Right atrium auricular region (tissue), 2 donors: ENCODE measurements at regions not wholly inside any gene's neighbourhood (a gene's known extent, or its start where the extent isn't known, plus 50 kb on each side); places are given as distances from the start of the nearest gene placed in this dataset.

Experiments used
- DNase-seq: peaks from one replicate; pipeline ENCODE4 v3.0.0-alpha.2; 2019; ENCODE audit warnings: low spot score
- H3K27ac ChIP-seq, 2 donors: fragments of 200-600 bp; sonication (generic); 1 replicate in 1 of 2; 2 replicates in 1 of 2; pipeline ENCODE4 v1.5.1; 2016 to 2019
- H3K27me3 ChIP-seq, 2 donors: fragments of 200-600 bp; sonication (generic); one replicate each; pipeline versions ENCODE4 v1.5.1 to v1.6.0; 2017 to 2019
- H3K36me3 ChIP-seq: fragments of 200-600 bp; sonication (generic); one replicate; pipeline ENCODE4 v1.5.1; 2016
- H3K4me1 ChIP-seq, 2 donors: fragments of 200-600 bp; sonication (generic); one replicate each; pipeline versions ENCODE4 v1.5.1 to v1.6.0; 2017 to 2019
- H3K4me3 ChIP-seq, 2 donors: fragments of 200-600 bp; sonication (generic); 1 replicate in 1 of 2; 2 replicates in 1 of 2; pipeline ENCODE4 v1.5.1; 2017 to 2019; ENCODE audit warnings: mild to moderate bottlenecking in 1 of 2, moderate library complexity in 1 of 2
- H3K9me3 ChIP-seq, 2 donors: fragments of 200-600 bp; sonication (generic); one replicate each; pipeline ENCODE4 v1.5.1; 2019
- CTCF ChIP-seq, 2 donors: fragments of 200-600 bp; sonication (generic); IDR thresholded peaks; one replicate each; pipeline ENCODE4 v1.5.1; 2019; ENCODE audit warnings: antibody characterized with exemption in 2 of 2

GRCh38 chr5:25950681-25951080 lies 1087.7 kb downstream of the CDH9 start:
- Histone ChIP-seq H3K4me1 (no peaks in the 10 kb centered on the region), H3K4me3 (no peak overlapping the region), H3K27me3 (no peaks in the 10 kb centered on the region), H3K36me3 (no peaks in the 10 kb centered on the region), H3K27ac (no peak overlapping the region), H3K9me3 (no peaks in the 10 kb centered on the region)
- no peak for TF ChIP-seq CTCF (IDR thresholded peaks at IDR 0.05)
- DNase-seq = no peak

GRCh38 chr5:25948278-25948677 lies 1090.1 kb downstream of the CDH9 start:
- Histone ChIP-seq H3K9me3 (no peaks in the 10 kb centered on the region), H3K27me3 (no peaks in the 10 kb centered on the region), H3K36me3 (no peaks in the 10 kb centered on the region), H3K4me3 (no peak overlapping the region), H3K4me1 (no peaks in the 10 kb centered on the region), H3K27ac (no peak overlapping the region)
- DNase-seq = no peak
- TF ChIP-seq CTCF (IDR thresholded peaks at IDR 0.05) = no peak

- H3K27me3 ChIP-seq = no peaks in the 10 kb centered on the region
- no peak overlapping the region for H3K4me3 ChIP-seq
- no peak overlapping the region for H3K27ac ChIP-seq
- no peaks in the 10 kb centered on the region for H3K36me3 ChIP-seq
- TF ChIP-seq CTCF (IDR thresholded peaks at IDR 0.05) = no peak
- no peaks in the 10 kb centered on the region for H3K9me3 ChIP-seq
- H3K4me1 ChIP-seq = no peaks in the 10 kb centered on the region
- no peak for DNase-seq
These were observed 1093.6 kb downstream of the CDH9 start for GRCh38 chr5:25944786-25945185.

- DNase-seq = no peak
- no peak for TF ChIP-seq CTCF (IDR thresholded peaks at IDR 0.05)
- no peak overlapping the region for H3K27ac ChIP-seq
These were observed 1129.2 kb downstream of the CDH9 start for GRCh38 chr5:25909163-25909562.

GRCh38 chr5:25905646-25906045 lies 1132.7 kb downstream of the CDH9 start:
- Histone ChIP-seq H3K9me3 (no peaks in the 10 kb centered on the region), H3K36me3 (no peaks in the 10 kb centered on the region), H3K4me3 (no peak overlapping the region), H3K27me3 (no peaks in the 10 kb centered on the region), H3K4me1 (no peaks in the 10 kb centered on the region), H3K27ac (no peak overlapping the region)
- TF ChIP-seq CTCF (IDR thresholded peaks at IDR 0.05) = no peak
- DNase-seq = no peak

More at GRCh38 chr5:25909163-25909562, 1129.2 kb downstream of the CDH9 start:
- no peaks in the 10 kb centered on the region for H3K27me3 ChIP-seq
- no peaks in the 10 kb centered on the region for H3K9me3 ChIP-seq
- H3K36me3 ChIP-seq = no peaks in the 10 kb centered on the region
- no peaks in the 10 kb centered on the region for H3K4me1 ChIP-seq
- no peak overlapping the region for H3K4me3 ChIP-seq

GRCh38 chr5:25892211-25892610 lies 1146.2 kb downstream of the CDH9 start:
- no peak overlapping the region for H3K4me3 ChIP-seq
- no peaks in the 10 kb centered on the region for H3K36me3 ChIP-seq
- no peak for DNase-seq
- TF ChIP-seq CTCF (IDR thresholded peaks at IDR 0.05) = no peak
- H3K27me3 ChIP-seq = no peaks in the 10 kb centered on the region
- H3K9me3 ChIP-seq = no peaks in the 10 kb centered on the region
- no peaks in the 10 kb centered on the region for H3K4me1 ChIP-seq
- H3K27ac ChIP-seq = no peak overlapping the region
